NCI-H446 (cell line): ENCODE measurements at regions not wholly inside any gene's neighbourhood (a gene's known extent, or its start where the extent isn't known, plus 50 kb on each side); places are given as distances from the start of the nearest gene placed in this dataset.
"Not testable (repeated sequence)": the region's sequence is repeated elsewhere in the genome, so short reads cannot be mapped to it uniquely, and the experiment has no call there.

Source experiments
- DNase-seq, 2 experiments: peaks; one replicate each; lab custom pipeline; 2025; lab: John Stamatoyannopoulos, UW

GRCh38 chr5:115469904-115470516 is 74.6 kb downstream of the FEM1C start:
- peak in 1 of 2 experiments; percentile 13 for DNase-seq

DNA sequence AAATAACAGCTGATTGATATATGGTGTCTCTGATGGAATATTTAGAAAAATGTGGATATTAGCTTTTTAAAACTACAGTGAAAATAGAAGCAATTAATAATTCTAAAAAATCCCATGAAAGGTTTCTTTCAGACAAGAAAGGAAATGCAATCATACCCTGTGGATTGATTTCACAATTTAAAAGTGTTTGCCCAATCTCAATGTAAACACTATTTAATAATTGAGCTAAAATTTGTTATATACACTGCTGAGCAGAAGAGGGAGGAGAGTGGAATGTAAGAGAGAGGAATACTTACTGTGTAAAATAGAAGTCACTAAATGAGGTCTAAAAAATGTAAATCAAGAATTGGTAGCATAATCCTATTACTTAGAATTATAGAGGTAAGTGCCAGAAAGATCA is 76.9 kb downstream of the FEM1C start:
- DNase-seq = no peak

- DNase-seq = no peak
These were observed 79.1 kb downstream of the FEM1C start for GRCh38 chr5:115465431-115465830.

GRCh38 chr5:115463983-115464382 is 80.6 kb downstream of the FEM1C start:
- peak in 1 of 2 experiments; percentile 8 for DNase-seq

GRCh38 chr5:115461506-115462290 is 82.9 kb downstream of the FEM1C start:
- no peak for DNase-seq

GRCh38 chr5:115461093-115461492 is 83.5 kb downstream of the FEM1C start:
- no peak for DNase-seq

DNA sequence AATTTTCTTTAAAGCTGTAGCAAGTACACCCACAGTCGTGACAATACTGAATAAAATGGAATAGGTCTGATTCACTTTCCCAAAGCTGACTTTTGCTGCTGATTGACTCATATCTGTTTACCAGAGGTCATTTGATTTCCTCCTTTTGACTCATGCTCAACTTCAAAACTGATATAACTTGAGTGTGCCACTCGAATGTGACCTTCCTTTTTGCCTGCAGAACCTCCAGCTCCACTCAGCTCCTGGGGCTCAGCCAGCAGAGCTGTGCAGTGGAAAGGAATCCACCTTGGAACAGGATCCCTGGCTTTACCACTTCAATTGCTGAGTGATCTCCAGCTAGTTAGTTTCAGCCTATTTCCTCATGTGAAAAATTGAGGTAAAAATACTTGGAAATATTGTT is 84.1 kb downstream of the FEM1C start:
- DNase-seq = peak in 1 of 2 experiments; percentile 14

DNA sequence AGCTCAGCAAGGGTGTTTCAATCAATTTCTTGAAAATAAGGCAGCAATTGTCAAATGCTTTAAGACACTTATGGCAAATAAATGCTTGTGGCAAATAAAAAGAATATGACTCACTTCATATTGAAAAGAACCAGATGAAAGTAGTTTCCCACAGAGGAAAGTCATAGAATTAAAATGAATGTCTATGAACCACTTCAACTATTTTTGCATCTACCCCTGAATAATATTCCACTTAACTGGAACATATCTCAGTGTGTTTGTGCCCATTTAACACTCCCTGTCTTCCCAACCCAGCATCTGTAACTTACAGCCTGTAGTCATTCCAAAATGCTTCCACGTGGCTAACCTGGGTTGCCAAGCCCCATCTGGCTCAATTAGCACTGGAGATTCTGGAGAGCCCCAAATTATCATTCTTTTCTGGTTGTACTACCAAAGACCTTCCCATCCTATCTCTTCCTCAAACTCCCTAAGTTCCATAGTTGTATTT is 84.7 kb downstream of the FEM1C start:
- DNase-seq = peak in 1 of 2 experiments; percentile 10

- no peak for DNase-seq
These were observed 86.2 kb downstream of the FEM1C start for GRCh38 chr5:115458416-115458815.

DNA sequence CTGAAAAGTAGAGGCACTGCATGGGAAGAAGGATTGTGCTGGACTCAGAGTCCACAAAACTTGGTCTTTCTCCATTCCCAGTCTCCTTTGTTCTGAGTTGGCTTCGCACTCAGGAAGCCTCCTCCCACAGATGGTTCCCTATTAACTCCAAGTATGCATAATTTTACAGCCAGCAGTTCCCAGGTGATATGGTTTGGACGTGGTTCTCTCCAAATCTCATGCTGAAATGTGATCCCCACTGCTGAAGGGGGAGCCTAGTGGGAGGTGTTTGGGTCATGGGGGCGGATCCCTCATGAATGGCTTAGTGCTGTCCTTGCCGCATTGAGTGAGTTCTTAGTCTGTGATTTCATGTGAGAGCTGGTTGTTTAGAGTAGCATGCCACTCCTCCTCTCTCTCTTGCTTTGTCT is 86.6 kb downstream of the FEM1C start:
- DNase-seq = peak in 1 of 2 experiments; percentile 45

DNA sequence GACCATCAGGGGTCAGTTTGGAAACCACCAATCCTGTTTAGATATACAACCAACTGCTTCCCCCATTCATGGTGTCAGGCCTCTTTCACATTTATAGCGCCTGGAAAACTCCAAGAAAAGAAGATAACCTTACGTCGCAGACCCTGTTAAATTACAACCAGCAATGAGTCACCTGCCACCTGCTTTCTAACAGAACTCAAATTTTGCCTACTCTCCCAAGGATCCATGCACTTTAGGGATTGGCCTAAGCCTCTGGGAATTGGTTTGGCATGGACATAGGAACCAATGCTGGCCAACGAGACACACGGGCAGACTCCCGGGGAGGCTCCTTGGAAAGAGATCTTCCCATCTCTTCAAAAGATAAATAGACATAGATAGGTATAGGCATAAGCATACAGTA is 87.0 kb downstream of the FEM1C start:
- peak in 1 of 2 experiments; percentile 30 for DNase-seq

- DNase-seq = no peak
These were observed 88.0 kb downstream of the FEM1C start for GRCh38 chr5:115456539-115457040.

DNA sequence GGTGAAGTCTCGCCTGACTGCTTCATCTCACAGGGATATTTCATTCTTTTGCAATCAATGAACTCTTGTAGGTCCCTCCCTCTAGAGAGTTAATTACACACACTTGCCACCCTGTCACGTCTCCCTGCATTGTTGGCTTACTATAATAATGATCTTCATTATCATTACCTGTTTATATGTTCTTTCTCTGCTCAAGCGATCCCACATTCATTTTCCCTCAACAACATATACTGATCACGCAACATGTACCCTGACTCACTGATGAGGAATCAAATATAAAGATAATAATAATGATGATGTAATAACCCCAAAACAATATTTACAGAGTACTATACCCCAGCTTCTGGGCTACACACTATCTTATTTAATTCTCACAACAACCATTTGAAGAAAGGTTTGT is 88.5 kb downstream of the FEM1C start:
- no peak for DNase-seq

- DNase-seq = no peak
These were observed 89.3 kb downstream of the FEM1C start for GRCh38 chr5:115455301-115455707.

GRCh38 chr5:115453391-115454095 is 91.0 kb downstream of the FEM1C start:
- DNase-seq = no peak

- no peak for DNase-seq
These were observed 91.9 kb downstream of the FEM1C start for GRCh38 chr5:115452536-115453235.

- DNase-seq = no peak
These were observed 92.5 kb downstream of the FEM1C start for GRCh38 chr5:115452083-115452482.

- no peak for DNase-seq
These were observed 93.8 kb downstream of the FEM1C start for GRCh38 chr5:115450741-115451140.

GRCh38 chr5:115448630-115449029 is 95.9 kb downstream of the FEM1C start:
- not testable (repeated sequence) for DNase-seq

GRCh38 chr5:115440782-115441451 is 103.7 kb downstream of the FEM1C start:
- DNase-seq = no peak

GRCh38 chr5:115439639-115440038 is 104.9 kb downstream of the FEM1C start:
- DNase-seq = no peak
